ENCODE measurements at regions not wholly inside any gene's neighbourhood (a gene's known extent, or its start where the extent isn't known, plus 50 kb on each side); places are given as distances from the start of the nearest gene placed in this dataset.
"Not testable (repeated sequence)": the region's sequence is repeated elsewhere in the genome, so short reads cannot be mapped to it uniquely, and the experiment has no call there.

GRCh38 chr6:27825848-27826611 is 86.2 kb downstream of the OR2B2 start:
- DNase-seq: not testable (repeated sequence)

GRCh38 chr6:27825025-27825793 is 87.0 kb downstream of the OR2B2 start:
- no peak for DNase-seq

GRCh38 chr6:27824211-27825024 is 87.8 kb downstream of the OR2B2 start:
- DNase-seq: peak; percentile 31

GRCh38 chr6:27823714-27824210 is 88.4 kb downstream of the OR2B2 start:
- DNase-seq: peak; percentile 81

- DNase-seq: no peak
Observed at GRCh38 chr6:27816906-27817305, 95.3 kb downstream of the OR2B2 start.

GRCh38 chr6:27814665-27815424 is 97.4 kb downstream of the OR2B2 start:
- no peak for DNase-seq

- not testable (repeated sequence) for DNase-seq
Observed at GRCh38 chr6:27814415-27814664, 97.9 kb downstream of the OR2B2 start.

GRCh38 chr6:27812805-27813492 is 99.2 kb downstream of the OR2B2 start:
- DNase-seq: no peak

GRCh38 chr6:27812078-27812804 is 100.0 kb downstream of the OR2B2 start:
- DNase-seq: no peak

GRCh38 chr6:27811451-27811772 is 100.8 kb downstream of the OR2B2 start:
- DNase-seq: no peak

GRCh38 chr6:27810768-27811450 is 101.3 kb downstream of the OR2B2 start:
- DNase-seq: no peak

GRCh38 chr6:27809939-27810767 is 102.0 kb downstream of the OR2B2 start:
- DNase-seq: no peak

- no peak for DNase-seq
Observed at GRCh38 chr6:27809067-27809938, 102.9 kb downstream of the OR2B2 start.

- not testable (repeated sequence) for DNase-seq
Observed at GRCh38 chr6:27808242-27809066, 103.7 kb downstream of the OR2B2 start.

- DNase-seq: not testable (repeated sequence)
Observed at GRCh38 chr6:27807441-27808241, 104.6 kb downstream of the OR2B2 start.

GRCh38 chr6:27806981-27807440 is 105.2 kb downstream of the OR2B2 start:
- no peak for DNase-seq

- DNase-seq: no peak
Observed at GRCh38 chr6:27805347-27805746, 106.8 kb downstream of the OR2B2 start.
